ENCODE measurements at regions not wholly inside any gene's neighbourhood (a gene's known extent, or its start where the extent isn't known, plus 50 kb on each side); places are given as distances from the start of the nearest gene placed in this dataset.

DNA sequence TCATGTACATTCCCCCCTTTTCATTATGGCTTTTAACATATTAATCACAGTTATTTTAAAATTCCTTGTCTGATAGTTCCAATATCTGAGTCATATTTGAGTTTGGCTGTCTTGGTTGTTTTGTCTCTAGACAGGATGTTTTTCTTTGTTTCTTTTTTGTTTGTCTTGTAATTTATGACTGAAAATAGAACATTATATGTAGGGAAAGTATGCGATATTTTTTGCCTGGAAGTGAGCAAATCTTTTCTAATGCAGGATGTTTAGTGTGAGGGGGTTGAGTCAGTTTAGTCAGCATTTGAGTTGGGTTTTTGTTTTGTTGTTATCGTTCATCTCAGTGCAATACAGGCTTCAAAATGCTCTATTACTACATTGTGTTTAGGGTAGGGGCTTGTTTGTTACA lies 239.7 kb downstream of the SNAPC1 start:
- TF ChIP-seq, protein P1, sequence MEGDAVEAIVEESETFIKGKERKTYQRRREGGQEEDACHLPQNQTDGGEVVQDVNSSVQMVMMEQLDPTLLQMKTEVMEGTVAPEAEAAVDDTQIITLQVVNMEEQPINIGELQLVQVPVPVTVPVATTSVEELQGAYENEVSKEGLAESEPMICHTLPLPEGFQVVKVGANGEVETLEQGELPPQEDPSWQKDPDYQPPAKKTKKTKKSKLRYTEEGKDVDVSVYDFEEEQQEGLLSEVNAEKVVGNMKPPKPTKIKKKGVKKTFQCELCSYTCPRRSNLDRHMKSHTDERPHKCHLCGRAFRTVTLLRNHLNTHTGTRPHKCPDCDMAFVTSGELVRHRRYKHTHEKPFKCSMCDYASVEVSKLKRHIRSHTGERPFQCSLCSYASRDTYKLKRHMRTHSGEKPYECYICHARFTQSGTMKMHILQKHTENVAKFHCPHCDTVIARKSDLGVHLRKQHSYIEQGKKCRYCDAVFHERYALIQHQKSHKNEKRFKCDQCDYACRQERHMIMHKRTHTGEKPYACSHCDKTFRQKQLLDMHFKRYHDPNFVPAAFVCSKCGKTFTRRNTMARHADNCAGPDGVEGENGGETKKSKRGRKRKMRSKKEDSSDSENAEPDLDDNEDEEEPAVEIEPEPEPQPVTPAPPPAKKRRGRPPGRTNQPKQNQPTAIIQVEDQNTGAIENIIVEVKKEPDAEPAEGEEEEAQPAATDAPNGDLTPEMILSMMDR (IDR thresholded peaks at IDR 0.05): no peak
- H3K4me3 ChIP-seq (ENCODE audit: low read depth in 1 of 2, low read length in 1 of 2): no peak overlapping the region
- no peak overlapping the region for H3K27ac ChIP-seq
- H3K27me3 ChIP-seq: no peaks in the 10 kb centered on the region
- no peaks in the 10 kb centered on the region for H3K4me1 ChIP-seq (ENCODE audit: control insufficient read depth in 1 of 2, insufficient read depth in 1 of 2, low read depth in 1 of 2, low read length in 1 of 2)
- no peaks in the 10 kb centered on the region for H3K36me3 ChIP-seq
- no peaks in the 10 kb centered on the region for H3K9me3 ChIP-seq

DNA sequence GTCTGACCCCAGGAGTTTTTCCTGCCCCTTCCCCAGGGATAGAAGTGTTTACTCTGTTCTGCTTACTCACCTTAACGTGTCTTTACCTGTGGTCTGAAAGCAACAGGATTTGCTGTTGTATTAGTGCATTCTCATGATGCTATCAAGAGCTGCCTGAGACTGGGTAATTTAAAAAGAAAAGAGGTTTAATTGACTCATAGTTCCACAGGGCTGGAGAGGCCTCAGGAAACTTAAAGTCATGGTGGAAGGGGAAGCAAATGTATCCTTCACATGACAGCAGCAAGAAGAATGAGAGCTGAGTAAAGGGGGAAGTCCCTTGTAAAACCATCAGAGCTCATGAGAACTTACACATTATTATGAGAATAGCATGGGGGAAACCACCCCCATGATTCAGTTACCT lies 240.4 kb downstream of the SNAPC1 start:
- TF ChIP-seq, protein P1 (IDR thresholded peaks at IDR 0.05): no peak
- H3K36me3 ChIP-seq: no peaks in the 10 kb centered on the region
- no peak overlapping the region for H3K27ac ChIP-seq
- H3K4me1 ChIP-seq (ENCODE audit: control insufficient read depth in 1 of 2, insufficient read depth in 1 of 2, low read depth in 1 of 2, low read length in 1 of 2): no peaks in the 10 kb centered on the region
- no peak overlapping the region for H3K4me3 ChIP-seq (ENCODE audit: low read depth in 1 of 2, low read length in 1 of 2)
- no peaks in the 10 kb centered on the region for H3K27me3 ChIP-seq
- H3K9me3 ChIP-seq: no peaks in the 10 kb centered on the region

DNA sequence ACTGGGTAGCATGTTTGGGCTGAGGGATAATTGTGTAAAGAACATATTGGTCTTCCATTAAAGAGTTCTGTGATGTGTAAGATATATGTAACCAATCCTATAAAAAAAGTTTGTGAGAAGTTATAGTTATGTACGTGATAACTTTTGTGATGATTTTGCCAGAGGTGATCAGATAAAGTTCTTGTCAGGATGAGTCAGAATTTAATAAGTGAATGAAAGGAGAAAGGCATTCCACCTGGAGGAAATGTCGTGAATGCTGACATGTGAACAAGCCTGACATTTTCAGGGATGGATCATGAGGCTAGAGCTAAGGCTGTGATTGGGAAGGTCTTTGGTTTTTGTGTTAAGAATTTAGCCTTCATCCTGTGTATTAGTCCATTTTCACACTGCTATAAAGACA lies 241.5 kb downstream of the SNAPC1 start:
- Histone ChIP-seq H3K27me3 (no peaks in the 10 kb centered on the region), H3K4me3 (ENCODE audit: low read depth in 1 of 2, low read length in 1 of 2) (no peak overlapping the region), H3K36me3 (no peaks in the 10 kb centered on the region), H3K27ac (no peak overlapping the region), H3K9me3 (no peaks in the 10 kb centered on the region), H3K4me1 (ENCODE audit: control insufficient read depth in 1 of 2, insufficient read depth in 1 of 2, low read depth in 1 of 2, low read length in 1 of 2) (no peaks in the 10 kb centered on the region)
- TF ChIP-seq, protein P1 (IDR thresholded peaks at IDR 0.05): no peak

- no peak overlapping the region for H3K27ac ChIP-seq
- H3K27me3 ChIP-seq: no peaks in the 10 kb centered on the region
- TF ChIP-seq, protein P1 (IDR thresholded peaks at IDR 0.05): no peak
- no peaks in the 10 kb centered on the region for H3K36me3 ChIP-seq
- H3K4me3 ChIP-seq (ENCODE audit: low read depth in 1 of 2, low read length in 1 of 2): no peak overlapping the region
- H3K9me3 ChIP-seq: no peaks in the 10 kb centered on the region
- H3K4me1 ChIP-seq (ENCODE audit: control insufficient read depth in 1 of 2, insufficient read depth in 1 of 2, low read depth in 1 of 2, low read length in 1 of 2): no peaks in the 10 kb centered on the region
These were observed 244.0 kb downstream of the SNAPC1 start for GRCh38 chr14:62006116-62006731.

GRCh38 chr14:62015243-62015642 lies 253.0 kb downstream of the SNAPC1 start:
- TF ChIP-seq, protein P1 (IDR thresholded peaks at IDR 0.05): no peak

More at GRCh38 chr14:62015243-62015642, 253.0 kb downstream of the SNAPC1 start:
- Histone ChIP-seq H3K9me3 (no peaks in the 10 kb centered on the region), H3K36me3 (no peaks in the 10 kb centered on the region), H3K4me3 (ENCODE audit: low read depth in 1 of 2, low read length in 1 of 2) (no peak overlapping the region), H3K27me3 (no peaks in the 10 kb centered on the region), H3K27ac (no peak overlapping the region), H3K4me1 (ENCODE audit: control insufficient read depth in 1 of 2, insufficient read depth in 1 of 2, low read depth in 1 of 2, low read length in 1 of 2) (no peaks in the 10 kb centered on the region)

All from neutrophil (primary cell).